Right lobe of liver (tissue), 6 donors: ENCODE measurements at regions not wholly inside any gene's neighbourhood (a gene's known extent, or its start where the extent isn't known, plus 50 kb on each side); places are given as distances from the start of the nearest gene placed in this dataset.

ENCODE experiments used
- ATAC-seq, 4 donors: fragments of 200-7000 bp; cut with Tn5 transposase; one replicate each; pipeline ENCODE4 v1.9.1; 2020; ENCODE audit warnings: mild to moderate bottlenecking in 4 of 4, moderate library complexity in 4 of 4
- DNase-seq, 3 donors: peaks; one replicate each; pipeline ENCODE4 v3.0.0-alpha.2; 2020
- H3K27ac ChIP-seq, 3 donors: fragments of 200-600 bp; one replicate each; pipeline ENCODE4 v1.8.0; 2022
- H3K27me3 ChIP-seq, 2 donors: fragments of 200-600 bp; one replicate each; pipeline ENCODE4 v1.8.0; 2022
- H3K36me3 ChIP-seq, 4 donors: fragments of 200-600 bp; sonication (generic) in 1 of 4; one replicate each; pipeline versions ENCODE4 v1.5.1 to v1.8.0; 2017 to 2022; ENCODE audit warnings: control low read depth in 1 of 4
- H3K4me1 ChIP-seq, 4 donors: fragments of 200-600 bp; sonication (generic) in 1 of 4; one replicate each; pipeline versions ENCODE4 v1.5.1 to v1.8.0; 2017 to 2022; ENCODE audit warnings: control low read depth in 1 of 4
- H3K4me3 ChIP-seq, 3 donors: fragments of 200-600 bp; one replicate each; pipeline ENCODE4 v1.8.0; 2022
- H3K9me3 ChIP-seq, 4 donors: fragments of 200-600 bp; sonication (generic) in 1 of 4; one replicate each; pipeline versions ENCODE4 v1.5.1 to v1.8.0; 2017 to 2022; ENCODE audit warnings: control low read depth in 1 of 4
- CTCF ChIP-seq, 4 donors: fragments of 200-600 bp in 3 of 4; fragments of 450-650 bp in 1 of 4; IDR thresholded peaks; one replicate each; pipeline versions ENCODE4 v1.5.1 to v1.8.0; 2016 to 2022; ENCODE audit warnings: antibody characterized with exemption in 4 of 4, mild to moderate bottlenecking in 2 of 4
- POLR2A ChIP-seq: fragments of 450-650 bp; IDR thresholded peaks from one replicate; pipeline ENCODE4 v1.6.1; 2017; ENCODE audit warnings: antibody characterized with exemption, mild to moderate bottlenecking
- WGBS: methylation state at CpG from one replicate; pipeline ENCODE4 v1.1.6; 2018; ENCODE audit warnings: low coverage, low lambda C conversion rate; ENCODE audit not compliant: insufficient coverage; ENCODE audit errors: missing lambda C conversion rate; 5-methylcytosine and 5-hydroxymethylcytosine counted together
- intact Hi-C, 2 donors: fragments of 100-400 bp; cut with DNase I; formaldehyde crosslinking; loops; one replicate each; pipeline versions ENCODE4 v1.11.2 to v1.14.1; 2022
- donor health status: DM: no; HTN: yes; CAD: no.
- donor health status: DM: no; HTN: no; CAD: no.
- donor health status: DM: no; HTN: no; CAD: no.
- donor health status: DM: no; HTN: yes; CAD: no.
- donor health status: DM: no; HTN: yes; CAD: no.

GRCh38 chr4:133775881-133776280, 425.7 kb downstream of the PABPC4L start:
- DNase-seq (no peak), ATAC-seq (no peak)
- no peaks in the 10 kb centered on the region for H3K36me3 ChIP-seq
- no peaks in the 10 kb centered on the region for H3K4me1 ChIP-seq
- H3K27me3 ChIP-seq, result no peaks in the 10 kb centered on the region
- no peak overlapping the region for H3K27ac ChIP-seq
- no peaks in the 10 kb centered on the region for H3K9me3 ChIP-seq
- H3K4me3 ChIP-seq, result no peak overlapping the region
- TF ChIP-seq CTCF (IDR thresholded peaks at IDR 0.05) (no peak), POLR2A (no peak)
- intact Hi-C loops, result no loop called here

GRCh38 chr4:133775469-133775868, 426.1 kb downstream of the PABPC4L start:
- Histone ChIP-seq H3K9me3 (no peaks in the 10 kb centered on the region), H3K4me3 (no peak overlapping the region), H3K36me3 (no peaks in the 10 kb centered on the region), H3K4me1 (no peaks in the 10 kb centered on the region), H3K27me3 (no peaks in the 10 kb centered on the region), H3K27ac (no peak overlapping the region)
- DNase-seq, result no peak
- intact Hi-C loops, result no loop called here
- ATAC-seq, result no peak
- WGBS, result 58% methylated on average over 1 of the region's 1 CpG
- TF ChIP-seq POLR2A (no peak), CTCF (IDR thresholded peaks at IDR 0.05) (no peak)

GRCh38 chr4:133759428-133759827, 442.2 kb downstream of the PABPC4L start:
- H3K4me3 ChIP-seq, result no peak overlapping the region
- H3K9me3 ChIP-seq, result no peaks in the 10 kb centered on the region
- H3K27me3 ChIP-seq, result no peaks in the 10 kb centered on the region
- H3K36me3 ChIP-seq, result no peaks in the 10 kb centered on the region
- no peak for TF ChIP-seq CTCF (IDR thresholded peaks at IDR 0.05)
- TF ChIP-seq POLR2A, result no peak
- DNase-seq (no peak), ATAC-seq (no peak)
- no peaks in the 10 kb centered on the region for H3K4me1 ChIP-seq
- WGBS, result 56% methylated on average over 6 of the region's 7 CpGs
- H3K27ac ChIP-seq, result no peak overlapping the region
- intact Hi-C loops, result no loop called here

GRCh38 chr4:133741766-133742165, 459.8 kb downstream of the PABPC4L start:
- TF ChIP-seq CTCF (IDR thresholded peaks at IDR 0.05) (no peak), POLR2A (no peak)
- Histone ChIP-seq H3K27ac (no peak overlapping the region), H3K36me3 (no peaks in the 10 kb centered on the region), H3K4me1 (no peaks in the 10 kb centered on the region), H3K4me3 (no peak overlapping the region), H3K27me3 (no peaks in the 10 kb centered on the region), H3K9me3 (no peaks in the 10 kb centered on the region)
- DNase-seq, result no peak
- intact Hi-C loops, result no loop called here
- WGBS, result 40% methylated on average over 3 of the region's 3 CpGs
- ATAC-seq, result no peak

GRCh38 chr4:133720001-133720400, 481.6 kb downstream of the PABPC4L start:
- no peak for DNase-seq
- 17% methylated on average over 2 of the region's 2 CpGs for WGBS
- Histone ChIP-seq H3K36me3 (no peaks in the 10 kb centered on the region), H3K4me3 (no peak overlapping the region), H3K9me3 (no peaks in the 10 kb centered on the region), H3K27ac (no peak overlapping the region), H3K4me1 (no peaks in the 10 kb centered on the region), H3K27me3 (no peaks in the 10 kb centered on the region)
- intact Hi-C loops, result no loop called here
- no peak for ATAC-seq
- TF ChIP-seq POLR2A, result no peak
- TF ChIP-seq CTCF (IDR thresholded peaks at IDR 0.05), result no peak
